Liver (tissue), 3 donors: ENCODE measurements at regions not wholly inside any gene's neighbourhood (a gene's known extent, or its start where the extent isn't known, plus 50 kb on each side); places are given as distances from the start of the nearest gene placed in this dataset.

ENCODE experiments used
- CTCF ChIP-seq: fragments of 150-350 bp; IDR thresholded peaks from 2 replicates; pipeline ENCODE4 v1.5.1; 2017; ENCODE audit warnings: improper control_type of control experiment, low read depth, low read length; ENCODE audit not compliant: missing input control
- EGR1 ChIP-seq, 2 donors: IDR thresholded peaks; 2 replicates each; pipeline ENCODE4 v1.6.1; 2016 to 2018; ENCODE audit warnings: antibody characterized with exemption in 2 of 2, low read depth in 2 of 2
- MAX ChIP-seq: IDR thresholded peaks from 2 replicates; pipeline ENCODE4 v1.6.1; 2016; ENCODE audit warnings: antibody characterized with exemption
- REST ChIP-seq: IDR thresholded peaks from 2 replicates; pipeline ENCODE4 v1.6.1; 2016; ENCODE audit warnings: antibody characterized with exemption, mild to moderate bottlenecking
- RXRA ChIP-seq, 2 donors: IDR thresholded peaks; 2 replicates each; pipeline ENCODE4 v1.6.1; 2017 to 2018; ENCODE audit warnings: antibody characterized with exemption in 2 of 2, mild to moderate bottlenecking in 1 of 2
- SP1 ChIP-seq: IDR thresholded peaks from 2 replicates; pipeline ENCODE4 v1.6.1; 2018; ENCODE audit warnings: antibody characterized with exemption, mild to moderate bottlenecking
- donor health status: healthy.
- donor health status: healthy.

GRCh38 chr11:134786636-134787035 lies 374.6 kb upstream of the B3GAT1 start:
- TF ChIP-seq RXRA (IDR thresholded peaks at IDR 0.05) (no peak), CTCF (no peak), REST (no peak), SP1 (no peak), EGR1 (IDR thresholded peaks at IDR 0.05; ENCODE audit: low read depth in 2 of 2) (no peak), MAX (no peak)
